Neural progenitor cell (in vitro differentiated cells): ENCODE measurements at regions not wholly inside any gene's neighbourhood (a gene's known extent, or its start where the extent isn't known, plus 50 kb on each side); places are given as distances from the start of the nearest gene placed in this dataset.

Experiments used
- DNase-seq: peaks from one replicate; pipeline ENCODE4 v3.0.0-alpha.2; 2016; ENCODE audit warnings: low spot score
- H2AFZ ChIP-seq: fragments of 200-600 bp; sonication (generic); replicated peaks from 2 replicates; pipeline ENCODE4 v1.6.1; 2016; ENCODE audit warnings: antibody characterized with exemption
- H3F3A ChIP-seq: fragments of 200-600 bp; sonication (generic); 2 replicates; pipeline ENCODE4 v1.6.1; 2016; ENCODE audit warnings: antibody characterized with exemption, low read depth
- H3K27ac ChIP-seq: fragments of 200-600 bp; sonication (generic); 2 replicates; pipeline ENCODE4 v1.5.1; 2016; ENCODE audit warnings: mild to moderate bottlenecking
- H3K27me3 ChIP-seq: fragments of 200-600 bp; sonication (generic); 2 replicates; pipeline ENCODE4 v1.6.1; 2016; ENCODE audit warnings: mild to moderate bottlenecking, moderate library complexity
- H3K36me3 ChIP-seq: fragments of 200-600 bp; sonication (generic); 2 replicates; pipeline ENCODE4 v1.5.1; 2016
- H3K4me1 ChIP-seq: fragments of 200-600 bp; sonication (generic); 2 replicates; pipeline ENCODE4 v1.6.1; 2016; ENCODE audit warnings: mixed run types
- H3K4me2 ChIP-seq: fragments of 200-600 bp; sonication (generic); 2 replicates; pipeline ENCODE4 v1.6.1; 2016
- H3K4me3 ChIP-seq: fragments of 200-600 bp; sonication (generic); 2 replicates; pipeline ENCODE4 v1.5.1; 2016
- H3K79me2 ChIP-seq: fragments of 200-600 bp; sonication (generic); 2 replicates; pipeline ENCODE4 v1.6.1; 2016; ENCODE audit warnings: low read depth
- H3K9ac ChIP-seq: fragments of 200-600 bp; sonication (generic); 2 replicates; pipeline ENCODE4 v1.6.1; 2016
- H3K9me3 ChIP-seq: fragments of 200-600 bp; sonication (generic); 2 replicates; pipeline ENCODE4 v1.5.1; 2016; ENCODE audit warnings: low read depth
- H4K20me1 ChIP-seq: fragments of 200-600 bp; sonication (generic); 2 replicates; pipeline ENCODE4 v1.6.1; 2016; ENCODE audit warnings: low read depth
- H3K27ac Mint-ChIP-seq: 3 replicates; pipeline ENCODE4 v1.8.0; 2021; ENCODE audit warnings: mixed read lengths
- H3K27me3 Mint-ChIP-seq: 2 replicates; pipeline ENCODE4 v1.8.0; 2022; ENCODE audit warnings: low read depth, mild to moderate bottlenecking, inconsistent platforms, moderate library complexity, mixed read lengths; ENCODE audit not compliant: insufficient read depth
- H3K36me3 Mint-ChIP-seq: 3 replicates; pipeline ENCODE4 v1.8.0; 2021; ENCODE audit warnings: mixed read lengths
- H3K4me1 Mint-ChIP-seq: 3 replicates; pipeline ENCODE4 v1.8.0; 2021; ENCODE audit warnings: mixed read lengths
- H3K4me3 Mint-ChIP-seq: 3 replicates; pipeline ENCODE4 v1.8.0; 2021; ENCODE audit warnings: mild to moderate bottlenecking, moderate library complexity, mixed read lengths
- H3K9me3 Mint-ChIP-seq: 3 replicates; pipeline ENCODE4 v1.8.0; 2020; ENCODE audit warnings: mixed read lengths
- CTCF ChIP-seq: fragments of 200-600 bp; sonication (generic); IDR thresholded peaks from 2 replicates; pipeline ENCODE4 v1.5.1; 2017; ENCODE audit warnings: antibody characterized with exemption, mild to moderate bottlenecking
- EZH2 ChIP-seq: fragments of 200-600 bp; sonication (generic); IDR thresholded peaks from 2 replicates; pipeline ENCODE4 v1.6.1; 2017; ENCODE audit warnings: antibody characterized with exemption, mild to moderate bottlenecking, moderate library complexity
- EZH2phosphoT487 ChIP-seq: fragments of 200-600 bp; sonication (generic); IDR thresholded peaks from 2 replicates; pipeline ENCODE4 v1.6.1; 2017; ENCODE audit warnings: antibody characterized with exemption

GRCh38 chr2:236508466-236508865 lies 61.2 kb upstream of the ACKR3 start:
- Histone ChIP-seq H3F3A (peaks cover 4% of the 10 kb centered on the region), H3K4me1 (no peaks in the 10 kb centered on the region), H3K9me3 (no peaks in the 10 kb centered on the region), H3K27ac (no peak overlapping the region), H3K27me3 (peaks cover 14% of the 10 kb centered on the region), H3K9ac (no peak overlapping the region), H3K4me2 (no peak overlapping the region), H3K4me3 (no peak overlapping the region), H3K79me2 (no peaks in the 10 kb centered on the region), H4K20me1 (no peaks in the 10 kb centered on the region), H3K36me3 (no peaks in the 10 kb centered on the region), H2AFZ (no peak overlapping the region)
- DNase-seq, result no peak
- Mint-ChIP-seq H3K4me3 (no peak overlapping the region), H3K27me3 (peaks cover 1% of the 10 kb centered on the region), H3K4me1 (no peaks in the 10 kb centered on the region), H3K9me3 (peaks cover 2% of the 10 kb centered on the region), H3K27ac (no peak overlapping the region), H3K36me3 (no peaks in the 10 kb centered on the region)
- TF ChIP-seq EZH2 (no peak), EZH2phosphoT487 (no peak), CTCF (no peak)

GRCh38 chr2:236510034-236510433 lies 59.6 kb upstream of the ACKR3 start:
- H3K36me3 Mint-ChIP-seq, result no peaks in the 10 kb centered on the region
- H3K4me3 Mint-ChIP-seq, result no peak overlapping the region
- Histone ChIP-seq H3K9me3 (no peaks in the 10 kb centered on the region), H3K36me3 (no peaks in the 10 kb centered on the region), H3F3A (peaks cover 4% of the 10 kb centered on the region), H3K79me2 (no peaks in the 10 kb centered on the region), H3K27ac (no peak overlapping the region), H4K20me1 (no peaks in the 10 kb centered on the region), H3K27me3 (peaks cover 14% of the 10 kb centered on the region), H3K4me3 (no peak overlapping the region), H3K9ac (no peak overlapping the region), H2AFZ (no peak overlapping the region), H3K4me1 (no peaks in the 10 kb centered on the region), H3K4me2 (no peak overlapping the region)
- H3K27ac Mint-ChIP-seq, result no peak overlapping the region
- H3K4me1 Mint-ChIP-seq, result no peaks in the 10 kb centered on the region
- H3K27me3 Mint-ChIP-seq, result no peaks in the 10 kb centered on the region
- DNase-seq, result no peak
- peaks cover 2% of the 10 kb centered on the region for H3K9me3 Mint-ChIP-seq
- TF ChIP-seq EZH2, result no peak
- no peak for TF ChIP-seq EZH2phosphoT487
- no peak for TF ChIP-seq CTCF

GRCh38 chr2:236511266-236511665 lies 58.4 kb upstream of the ACKR3 start:
- DNase-seq, result no peak
- no peaks in the 10 kb centered on the region for H3K27me3 Mint-ChIP-seq
- H3K4me3 ChIP-seq, result no peak overlapping the region
- no peak for TF ChIP-seq EZH2phosphoT487
- TF ChIP-seq CTCF, result no peak
- H3K79me2 ChIP-seq, result no peaks in the 10 kb centered on the region
- H3K36me3 Mint-ChIP-seq, result no peaks in the 10 kb centered on the region
- no peak overlapping the region for H3K27ac ChIP-seq
- H3K9me3 Mint-ChIP-seq, result peaks cover 2% of the 10 kb centered on the region
- no peaks in the 10 kb centered on the region for H3K9me3 ChIP-seq
- H3K27me3 ChIP-seq, result peaks cover 14% of the 10 kb centered on the region
- H3K36me3 ChIP-seq, result no peaks in the 10 kb centered on the region
- no peaks in the 10 kb centered on the region for H3K4me1 ChIP-seq
- H3K27ac Mint-ChIP-seq, result no peak overlapping the region
- H3F3A ChIP-seq, result peaks cover 4% of the 10 kb centered on the region
- H3K4me3 Mint-ChIP-seq, result no peak overlapping the region
- no peak overlapping the region for H3K4me2 ChIP-seq
- H3K4me1 Mint-ChIP-seq, result no peaks in the 10 kb centered on the region
- no peaks in the 10 kb centered on the region for H4K20me1 ChIP-seq
- no peak overlapping the region for H2AFZ ChIP-seq
- no peak overlapping the region for H3K9ac ChIP-seq

- Histone ChIP-seq H3K79me2 (no peaks in the 10 kb centered on the region), H3K4me2 (no peak overlapping the region), H3K9ac (no peak overlapping the region), H3K4me1 (no peaks in the 10 kb centered on the region), H3K27ac (no peak overlapping the region), H3F3A (peaks cover 4% of the 10 kb centered on the region), H3K27me3 (peaks cover 7% of the 10 kb centered on the region), H3K9me3 (no peaks in the 10 kb centered on the region), H4K20me1 (no peaks in the 10 kb centered on the region), H2AFZ (no peak overlapping the region), H3K4me3 (no peak overlapping the region), H3K36me3 (no peaks in the 10 kb centered on the region)
- H3K27me3 Mint-ChIP-seq, result no peaks in the 10 kb centered on the region
- H3K9me3 Mint-ChIP-seq, result no peaks in the 10 kb centered on the region
- DNase-seq, result no peak
- no peak overlapping the region for H3K4me3 Mint-ChIP-seq
- TF ChIP-seq CTCF, result no peak
- no peak for TF ChIP-seq EZH2phosphoT487
- TF ChIP-seq EZH2, result no peak
- H3K27ac Mint-ChIP-seq, result no peak overlapping the region
- H3K4me1 Mint-ChIP-seq, result no peaks in the 10 kb centered on the region
- H3K36me3 Mint-ChIP-seq, result no peaks in the 10 kb centered on the region
These were observed 57.4 kb upstream of the ACKR3 start for GRCh38 chr2:236512267-236512666.
